ENCODE measurements at regions not wholly inside any gene's neighbourhood (a gene's known extent, or its start where the extent isn't known, plus 50 kb on each side); places are given as distances from the start of the nearest gene placed in this dataset.

DNA sequence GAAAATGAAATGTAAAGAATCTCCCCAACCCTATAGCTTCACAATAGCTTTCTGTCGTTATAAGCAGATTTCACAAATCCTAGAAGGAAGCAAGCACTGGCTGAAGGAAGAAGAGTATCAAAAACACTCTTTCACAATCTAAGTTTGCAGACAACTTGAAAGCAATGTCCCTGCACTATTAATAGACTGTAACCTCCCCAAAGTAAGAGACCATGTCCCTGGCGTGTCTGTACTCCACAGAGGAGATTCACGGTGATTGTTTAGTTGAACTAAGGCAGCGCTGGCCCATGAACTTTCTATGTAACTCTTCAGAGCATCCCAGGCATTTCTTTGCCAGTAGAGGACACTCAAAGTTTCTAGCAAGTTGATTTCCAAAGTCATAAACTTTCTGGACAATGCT lies 128.0 kb upstream of the HNRNPA3 start:
- no TSS peak for BruUV-seq (replicated peaks)
- Histone ChIP-seq H3K9me2 (ENCODE audit: insufficient read depth) (peaks cover 5% of the 10 kb centered on the region; the same call in 1 of the 2 replicates), H3F3A (ENCODE audit: insufficient read depth, low read depth) (no peaks in the 10 kb centered on the region), H2AFZ (no peak overlapping the region), H3K36me3 (ENCODE audit: low read depth) (no peaks in the 10 kb centered on the region), H3K79me2 (ENCODE audit: low read depth) (no peaks in the 10 kb centered on the region), H4K20me1 (ENCODE audit: insufficient read depth) (no peaks in the 10 kb centered on the region), H3K27me3 (ENCODE audit: insufficient read depth, low read depth) (peaks cover 21% of the 10 kb centered on the region; the same call in 1 of the 2 replicates), H3K9me3 (ENCODE audit: insufficient read depth, low read depth) (no peaks in the 10 kb centered on the region), H3K4me2 (no peak overlapping the region), H3K4me3 (no peak overlapping the region), H3K4me1 (replicated peaks; ENCODE audit: insufficient read depth) (no peaks in the 10 kb centered on the region), H3K27ac (no peak overlapping the region)
- TF ChIP-seq, protein P1, sequence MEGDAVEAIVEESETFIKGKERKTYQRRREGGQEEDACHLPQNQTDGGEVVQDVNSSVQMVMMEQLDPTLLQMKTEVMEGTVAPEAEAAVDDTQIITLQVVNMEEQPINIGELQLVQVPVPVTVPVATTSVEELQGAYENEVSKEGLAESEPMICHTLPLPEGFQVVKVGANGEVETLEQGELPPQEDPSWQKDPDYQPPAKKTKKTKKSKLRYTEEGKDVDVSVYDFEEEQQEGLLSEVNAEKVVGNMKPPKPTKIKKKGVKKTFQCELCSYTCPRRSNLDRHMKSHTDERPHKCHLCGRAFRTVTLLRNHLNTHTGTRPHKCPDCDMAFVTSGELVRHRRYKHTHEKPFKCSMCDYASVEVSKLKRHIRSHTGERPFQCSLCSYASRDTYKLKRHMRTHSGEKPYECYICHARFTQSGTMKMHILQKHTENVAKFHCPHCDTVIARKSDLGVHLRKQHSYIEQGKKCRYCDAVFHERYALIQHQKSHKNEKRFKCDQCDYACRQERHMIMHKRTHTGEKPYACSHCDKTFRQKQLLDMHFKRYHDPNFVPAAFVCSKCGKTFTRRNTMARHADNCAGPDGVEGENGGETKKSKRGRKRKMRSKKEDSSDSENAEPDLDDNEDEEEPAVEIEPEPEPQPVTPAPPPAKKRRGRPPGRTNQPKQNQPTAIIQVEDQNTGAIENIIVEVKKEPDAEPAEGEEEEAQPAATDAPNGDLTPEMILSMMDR (conservative IDR thresholded peaks at IDR 0.05): no peak
- TF ChIP-seq EZH2 (IDR thresholded peaks at IDR 0.05; ENCODE audit: low read depth): no peak
- POLR2A ChIA-PET (ENCODE audit: unreplicated experiment): no interaction called here
- CTCF ChIA-PET: interaction anchor here (0.6 kb wide), 1 partner anchor 1157 kb away, joined by 3 read pairs; no protein-coding TSS in a partner anchor
- intact Hi-C loops (cut with micrococcal nuclease; ENCODE audit: unreplicated experiment): no loop called here
- DNase-seq: no peak

DNA sequence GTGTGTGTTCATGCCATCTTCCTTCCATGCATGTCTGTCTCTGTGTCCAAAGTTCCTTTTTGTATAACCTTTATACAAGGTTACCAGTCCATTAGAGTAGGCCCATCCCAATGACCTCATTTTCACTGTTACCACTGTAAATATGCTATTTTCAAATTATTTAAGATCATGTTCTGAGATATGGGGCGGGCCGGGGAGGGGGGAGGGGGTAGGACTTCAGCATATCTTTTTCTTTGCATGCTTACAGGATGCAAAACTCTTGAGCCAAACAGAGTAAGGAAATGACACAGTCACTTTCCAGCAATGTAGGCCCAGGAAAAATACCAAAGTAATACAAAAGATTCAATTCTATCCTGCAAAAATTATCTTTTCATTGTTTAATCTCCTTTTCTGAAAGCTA lies 124.1 kb upstream of the HNRNPA3 start:
- H3K4me1 ChIP-seq (replicated peaks; ENCODE audit: insufficient read depth): no peaks in the 10 kb centered on the region
- TF ChIP-seq, protein P1 (conservative IDR thresholded peaks at IDR 0.05): no peak
- no peak for TF ChIP-seq EZH2 (IDR thresholded peaks at IDR 0.05; ENCODE audit: low read depth)
- H4K20me1 ChIP-seq (ENCODE audit: insufficient read depth): no peaks in the 10 kb centered on the region
- DNase-seq: no peak
- ChIA-PET CTCF (no interaction called here), POLR2A (ENCODE audit: unreplicated experiment) (no interaction called here)
- H3K9me3 ChIP-seq (ENCODE audit: insufficient read depth, low read depth): no peaks in the 10 kb centered on the region
- intact Hi-C loops (cut with micrococcal nuclease; ENCODE audit: unreplicated experiment): no loop called here
- H3K27me3 ChIP-seq (ENCODE audit: insufficient read depth, low read depth): peaks cover 28% of the 10 kb centered on the region; the same call in 1 of the 2 replicates
- H3K27ac ChIP-seq: no peak overlapping the region
- H3K4me3 ChIP-seq: no peak overlapping the region
- no peak overlapping the region for H3K4me2 ChIP-seq
- no peaks in the 10 kb centered on the region; the same call in 1 of the 2 replicates for H3K9me2 ChIP-seq (ENCODE audit: insufficient read depth)
- no peaks in the 10 kb centered on the region for H3K36me3 ChIP-seq (ENCODE audit: low read depth)
- no TSS peak for BruUV-seq (replicated peaks)
- H3K79me2 ChIP-seq (ENCODE audit: low read depth): no peaks in the 10 kb centered on the region
- H2AFZ ChIP-seq: no peak overlapping the region
- H3F3A ChIP-seq (ENCODE audit: insufficient read depth, low read depth): no peaks in the 10 kb centered on the region

DNA sequence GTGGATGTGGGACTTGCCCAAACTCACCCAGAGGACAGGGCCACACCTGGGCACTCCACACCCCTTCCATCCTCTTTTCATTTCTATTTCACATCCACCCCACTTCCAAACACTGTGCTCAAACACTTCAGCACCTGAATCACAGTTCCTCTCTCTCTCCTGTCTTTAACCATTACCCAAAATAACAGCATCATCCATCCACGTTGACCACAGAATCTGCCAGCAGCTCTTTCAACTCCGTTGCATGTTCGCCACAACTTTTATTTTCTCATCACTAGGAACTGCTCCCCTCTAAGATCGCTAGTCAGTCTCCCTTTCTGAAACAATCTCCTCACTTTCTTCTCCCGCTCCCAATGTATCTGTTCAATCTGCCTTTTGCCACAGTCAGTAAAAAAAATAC lies 121.6 kb upstream of the HNRNPA3 start:
- CTCF ChIA-PET: no interaction called here
- no peak overlapping the region for H3K4me3 ChIP-seq
- intact Hi-C loops (cut with micrococcal nuclease; ENCODE audit: unreplicated experiment): no loop called here
- H3K4me2 ChIP-seq: no peak overlapping the region
- H3K9me3 ChIP-seq (ENCODE audit: insufficient read depth, low read depth): no peaks in the 10 kb centered on the region
- no peaks in the 10 kb centered on the region for H3F3A ChIP-seq (ENCODE audit: insufficient read depth, low read depth)
- no peaks in the 10 kb centered on the region for H3K9me2 ChIP-seq (ENCODE audit: insufficient read depth)
- peaks cover 28% of the 10 kb centered on the region; the same call in 1 of the 2 replicates for H3K27me3 ChIP-seq (ENCODE audit: insufficient read depth, low read depth)
- no peak for DNase-seq
- POLR2A ChIA-PET (ENCODE audit: unreplicated experiment): no interaction called here
- BruUV-seq (replicated peaks): no TSS peak
- H2AFZ ChIP-seq: 0 out of 2 replicates have a peak overlapping the region, but pooled peaks have one; percentile 6
- no peaks in the 10 kb centered on the region for H3K79me2 ChIP-seq (ENCODE audit: low read depth)
- H3K4me1 ChIP-seq (replicated peaks; ENCODE audit: insufficient read depth): no peaks in the 10 kb centered on the region
- H4K20me1 ChIP-seq (ENCODE audit: insufficient read depth): no peaks in the 10 kb centered on the region
- TF ChIP-seq, protein P1 (conservative IDR thresholded peaks at IDR 0.05): no peak
- TF ChIP-seq EZH2 (IDR thresholded peaks at IDR 0.05; ENCODE audit: low read depth): no peak
- no peaks in the 10 kb centered on the region for H3K36me3 ChIP-seq (ENCODE audit: low read depth)
- H3K27ac ChIP-seq: no peak overlapping the region

All from PC-9 (cell line).